ENCODE measurements at regions not wholly inside any gene's neighbourhood (a gene's known extent, or its start where the extent isn't known, plus 50 kb on each side); places are given as distances from the start of the nearest gene placed in this dataset.
A peak's percentile ranks its signal among the peaks of the same experiment; 100 is the strongest.

- no peak overlapping the region for H3K4me3 ChIP-seq
- H3K9me3 ChIP-seq, result no peaks in the 10 kb centered on the region
- intact Hi-C loops (cut with DNase I), result no loop called here
- ATAC-seq (no peak), DNase-seq (no peak)
- no peak overlapping the region for H3K27ac ChIP-seq
- H3K4me1 ChIP-seq, result no peaks in the 10 kb centered on the region
- no peaks in the 10 kb centered on the region for H3K27me3 ChIP-seq
- TF ChIP-seq CTCF (IDR thresholded peaks at IDR 0.05) (no peak), POLR2A (IDR thresholded peaks at IDR 0.05) (no peak)
- no peaks in the 10 kb centered on the region for H3K36me3 ChIP-seq
These were observed 99.3 kb upstream of the ESRRG start for GRCh38 chr1:216822480-216822879.

GRCh38 chr1:216820345-216820744 lies 97.1 kb upstream of the ESRRG start:
- Histone ChIP-seq H3K9me3 (no peaks in the 10 kb centered on the region), H3K4me1 (no peaks in the 10 kb centered on the region), H3K27me3 (no peaks in the 10 kb centered on the region), H3K4me3 (no peak overlapping the region), H3K27ac (no peak overlapping the region), H3K36me3 (no peaks in the 10 kb centered on the region)
- 23% methylated on average over 3 of the region's 3 CpGs for WGBS (ENCODE audit: insufficient coverage, low coverage, low lambda C conversion rate, missing lambda C conversion rate)
- ATAC-seq, result no peak
- intact Hi-C loops (cut with DNase I), result no loop called here
- TF ChIP-seq POLR2A (IDR thresholded peaks at IDR 0.05) (no peak), CTCF (IDR thresholded peaks at IDR 0.05) (no peak)
- no peak for DNase-seq

DNA sequence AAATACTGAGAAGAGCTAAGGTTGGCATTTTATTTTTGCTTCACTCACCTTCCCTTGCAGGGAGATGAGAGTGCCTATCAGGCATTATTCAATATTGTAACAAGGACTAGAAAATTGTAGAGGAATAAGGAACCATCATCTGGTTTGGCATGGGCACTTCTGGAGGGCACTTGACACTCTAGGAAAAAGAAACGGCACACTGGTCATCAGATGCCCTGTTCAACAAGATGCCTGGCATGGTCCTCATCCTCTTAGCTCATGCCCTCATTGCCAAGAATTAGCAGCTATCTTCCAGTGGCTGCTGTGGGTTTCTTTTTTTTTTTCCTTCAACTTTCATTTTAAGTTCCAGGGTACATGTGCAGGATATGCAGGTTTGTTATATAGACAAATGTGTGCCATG lies 95.1 kb upstream of the ESRRG start:
- no peaks in the 10 kb centered on the region for H3K27me3 ChIP-seq
- ATAC-seq (no peak), DNase-seq (no peak)
- H3K4me1 ChIP-seq, result no peaks in the 10 kb centered on the region
- H3K36me3 ChIP-seq, result no peaks in the 10 kb centered on the region
- H3K9me3 ChIP-seq, result no peaks in the 10 kb centered on the region
- no peak for TF ChIP-seq POLR2A (IDR thresholded peaks at IDR 0.05)
- no peak for TF ChIP-seq CTCF (IDR thresholded peaks at IDR 0.05)
- H3K4me3 ChIP-seq, result no peak overlapping the region
- H3K27ac ChIP-seq, result no peak overlapping the region
- 50% methylated on average over 1 of the region's 1 CpG for WGBS (ENCODE audit: insufficient coverage, low coverage, low lambda C conversion rate, missing lambda C conversion rate)
- intact Hi-C loops (cut with DNase I), result no loop called here

DNA sequence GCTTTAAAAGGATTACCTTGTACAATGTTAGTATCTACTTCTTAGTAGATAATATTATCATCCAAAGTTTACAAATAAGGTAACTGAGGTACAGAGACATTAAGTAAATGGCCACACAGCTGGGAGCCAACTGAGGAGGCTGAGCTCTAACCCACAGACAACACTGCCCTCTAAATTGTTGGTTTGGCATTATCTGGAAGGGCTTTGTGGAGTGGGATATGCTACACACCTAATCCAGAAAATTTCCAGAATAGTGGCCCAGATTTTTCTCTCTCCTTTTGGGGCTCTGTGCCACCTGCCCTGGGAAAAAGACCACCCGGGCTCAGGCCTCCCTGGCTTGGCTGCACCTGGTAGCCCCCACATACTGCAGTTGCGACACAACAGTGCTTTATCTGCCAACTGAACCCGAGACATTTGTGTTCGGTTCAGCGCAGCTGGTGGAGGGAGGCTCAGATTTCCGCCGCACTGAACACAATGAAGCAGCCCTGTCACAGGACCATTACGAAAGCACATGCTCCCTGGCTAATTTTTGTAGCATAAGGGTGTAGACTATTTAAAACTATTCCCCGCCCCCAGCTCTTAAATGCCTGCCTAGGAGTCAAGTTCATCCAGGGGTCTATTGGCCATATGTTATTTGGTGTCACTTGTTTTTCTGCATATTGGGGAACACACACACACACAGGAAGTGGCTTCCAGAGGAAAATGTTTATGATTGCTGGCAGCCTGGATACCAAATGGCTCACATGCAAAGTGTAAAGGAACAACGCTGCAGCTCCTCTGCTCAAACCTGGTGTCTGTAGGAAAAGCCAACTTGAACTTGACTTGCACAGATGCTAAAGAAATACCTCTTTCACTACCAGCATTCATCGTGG lies 92.3 kb upstream of the ESRRG start:
- no peak overlapping the region for H3K4me3 ChIP-seq
- peak in 1 of 4 donors; percentile 25 for ATAC-seq
- no peaks in the 10 kb centered on the region for H3K36me3 ChIP-seq
- DNase-seq, result no peak
- H3K27ac ChIP-seq, result no peak overlapping the region
- intact Hi-C loops (cut with DNase I), result no loop called here
- no peaks in the 10 kb centered on the region for H3K9me3 ChIP-seq
- H3K4me1 ChIP-seq, result no peaks in the 10 kb centered on the region
- TF ChIP-seq CTCF (IDR thresholded peaks at IDR 0.05) (no peak), POLR2A (IDR thresholded peaks at IDR 0.05) (no peak)
- WGBS (ENCODE audit: insufficient coverage, low coverage, low lambda C conversion rate, missing lambda C conversion rate), result 39% methylated on average over 10 of the region's 11 CpGs
- no peaks in the 10 kb centered on the region for H3K27me3 ChIP-seq
